ENCODE measurements at regions not wholly inside any gene's neighbourhood (a gene's known extent, or its start where the extent isn't known, plus 50 kb on each side); places are given as distances from the start of the nearest gene placed in this dataset.

GRCh38 chr5:86981898-86982297 lies 285.8 kb upstream of the RASA1 start:
- no peak for TF ChIP-seq CTCF (IDR thresholded peaks at IDR 0.05; ENCODE audit: insufficient read depth, low read length)
- TF ChIP-seq POLR2AphosphoS5 (IDR thresholded peaks at IDR 0.05; ENCODE audit: low read depth) = no peak
- no peak for TF ChIP-seq REST (IDR thresholded peaks at IDR 0.05; ENCODE audit: insufficient replicate concordance, low read depth)
- TF ChIP-seq GABPA (IDR thresholded peaks at IDR 0.05; ENCODE audit: low read depth) = no peak
- no peak for TF ChIP-seq SPI1 (IDR thresholded peaks at IDR 0.05; ENCODE audit: borderline replicate concordance, low read depth)

All from HL-60 (cell line).